Ascending aorta (tissue), 2 donors: ENCODE measurements at regions not wholly inside any gene's neighbourhood (a gene's known extent, or its start where the extent isn't known, plus 50 kb on each side); places are given as distances from the start of the nearest gene placed in this dataset.

Source experiments
- DNase-seq, 2 donors: peaks; one replicate each; pipeline ENCODE4 v3.0.0-alpha.2; 2019; ENCODE audit warnings: low spot score in 2 of 2
- H3K27ac ChIP-seq, 2 donors: fragments of 200-600 bp; sonication (generic); one replicate each; pipeline ENCODE4 v1.5.1; 2016 to 2017; ENCODE audit warnings: mild to moderate bottlenecking in 1 of 2
- H3K27me3 ChIP-seq: fragments of 200-600 bp; sonication (generic); one replicate; pipeline ENCODE4 v1.5.1; 2017
- H3K36me3 ChIP-seq, 2 donors: fragments of 200-600 bp; sonication (generic); one replicate each; pipeline ENCODE4 v1.5.1; 2016
- H3K4me1 ChIP-seq, 2 donors: fragments of 200-600 bp; sonication (generic); one replicate each; pipeline ENCODE4 v1.5.1; 2016 to 2017; ENCODE audit warnings: mild to moderate bottlenecking in 1 of 2
- H3K4me3 ChIP-seq, 2 donors: fragments of 200-600 bp; sonication (generic); one replicate each; pipeline ENCODE4 v1.5.1; 2016 to 2017; ENCODE audit warnings: mild to moderate bottlenecking in 1 of 2
- H3K9me3 ChIP-seq, 2 donors: fragments of 200-600 bp; sonication (generic); one replicate each; pipeline ENCODE4 v1.5.1; 2016
- intact Hi-C: fragments of 100-400 bp; cut with DNase I; formaldehyde crosslinking; loops from one replicate; pipeline ENCODE4 v1.15.1; 2023
- TF ChIP-seq, protein P1 (sequence below), 3 experiments: fragments of 200-600 bp in 2 of 3; fragments of 450-650 bp in 1 of 3; sonication (generic) in 2 of 3; IDR thresholded peaks; one replicate each; pipeline ENCODE4 v1.5.1; 2016 to 2019; ENCODE audit warnings: antibody characterized with exemption in 3 of 3, mild to moderate bottlenecking in 1 of 3, moderate library complexity in 1 of 3

DNA sequence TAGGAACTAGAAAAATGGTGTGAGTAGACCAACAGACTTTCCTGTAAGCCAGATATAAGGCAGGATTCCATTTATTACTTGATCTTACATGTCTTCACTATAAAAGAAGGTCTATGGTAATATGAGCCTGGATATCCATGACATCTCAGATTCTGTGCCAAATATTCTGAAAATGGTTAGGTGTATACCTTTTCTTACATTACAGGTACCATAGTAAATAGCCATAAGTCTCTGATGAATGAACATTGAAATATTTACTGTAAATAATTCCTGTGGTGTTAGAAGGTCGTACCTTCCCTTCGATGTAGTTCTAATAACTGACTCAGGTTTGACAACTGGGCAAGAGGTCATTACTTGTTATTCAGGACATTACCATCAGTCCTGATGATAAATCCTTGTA is 657.9 kb downstream of the BRINP3 start:
- H3K4me3 ChIP-seq: no peak overlapping the region
- TF ChIP-seq, protein P1, sequence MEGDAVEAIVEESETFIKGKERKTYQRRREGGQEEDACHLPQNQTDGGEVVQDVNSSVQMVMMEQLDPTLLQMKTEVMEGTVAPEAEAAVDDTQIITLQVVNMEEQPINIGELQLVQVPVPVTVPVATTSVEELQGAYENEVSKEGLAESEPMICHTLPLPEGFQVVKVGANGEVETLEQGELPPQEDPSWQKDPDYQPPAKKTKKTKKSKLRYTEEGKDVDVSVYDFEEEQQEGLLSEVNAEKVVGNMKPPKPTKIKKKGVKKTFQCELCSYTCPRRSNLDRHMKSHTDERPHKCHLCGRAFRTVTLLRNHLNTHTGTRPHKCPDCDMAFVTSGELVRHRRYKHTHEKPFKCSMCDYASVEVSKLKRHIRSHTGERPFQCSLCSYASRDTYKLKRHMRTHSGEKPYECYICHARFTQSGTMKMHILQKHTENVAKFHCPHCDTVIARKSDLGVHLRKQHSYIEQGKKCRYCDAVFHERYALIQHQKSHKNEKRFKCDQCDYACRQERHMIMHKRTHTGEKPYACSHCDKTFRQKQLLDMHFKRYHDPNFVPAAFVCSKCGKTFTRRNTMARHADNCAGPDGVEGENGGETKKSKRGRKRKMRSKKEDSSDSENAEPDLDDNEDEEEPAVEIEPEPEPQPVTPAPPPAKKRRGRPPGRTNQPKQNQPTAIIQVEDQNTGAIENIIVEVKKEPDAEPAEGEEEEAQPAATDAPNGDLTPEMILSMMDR (IDR thresholded peaks at IDR 0.05): no peak
- H3K36me3 ChIP-seq: no peaks in the 10 kb centered on the region
- no peak for DNase-seq
- no peaks in the 10 kb centered on the region for H3K4me1 ChIP-seq
- no peaks in the 10 kb centered on the region for H3K27me3 ChIP-seq
- H3K9me3 ChIP-seq: peaks cover 0 to 3% of the 10 kb centered on the region in 2 donors
- intact Hi-C loops: no loop called here
- H3K27ac ChIP-seq: no peak overlapping the region

DNA sequence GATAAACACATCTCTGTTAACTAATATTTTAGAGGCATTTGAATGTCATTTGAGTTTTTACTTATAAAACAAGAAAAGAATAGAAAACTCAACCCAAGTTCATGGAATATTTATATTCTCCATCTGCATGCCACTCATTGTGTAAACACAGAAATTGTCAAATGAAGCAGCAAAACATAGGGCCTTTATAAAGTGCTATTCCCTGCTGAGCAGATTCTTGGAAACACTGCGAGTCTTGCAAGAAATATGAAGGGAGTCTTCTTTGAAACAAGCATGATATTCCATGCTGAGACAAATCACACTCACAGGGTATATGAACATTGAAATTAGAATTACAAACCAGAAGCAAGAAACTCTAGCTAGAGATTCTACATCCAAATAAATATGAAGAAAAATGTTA is 655.8 kb downstream of the BRINP3 start:
- DNase-seq: no peak
- Histone ChIP-seq H3K9me3 (peaks cover 0 to 3% of the 10 kb centered on the region in 2 donors), H3K27me3 (no peaks in the 10 kb centered on the region), H3K4me1 (no peaks in the 10 kb centered on the region), H3K36me3 (no peaks in the 10 kb centered on the region), H3K27ac (no peak overlapping the region), H3K4me3 (no peak overlapping the region)
- intact Hi-C loops: no loop called here
- TF ChIP-seq, protein P1 (IDR thresholded peaks at IDR 0.05): no peak

DNA sequence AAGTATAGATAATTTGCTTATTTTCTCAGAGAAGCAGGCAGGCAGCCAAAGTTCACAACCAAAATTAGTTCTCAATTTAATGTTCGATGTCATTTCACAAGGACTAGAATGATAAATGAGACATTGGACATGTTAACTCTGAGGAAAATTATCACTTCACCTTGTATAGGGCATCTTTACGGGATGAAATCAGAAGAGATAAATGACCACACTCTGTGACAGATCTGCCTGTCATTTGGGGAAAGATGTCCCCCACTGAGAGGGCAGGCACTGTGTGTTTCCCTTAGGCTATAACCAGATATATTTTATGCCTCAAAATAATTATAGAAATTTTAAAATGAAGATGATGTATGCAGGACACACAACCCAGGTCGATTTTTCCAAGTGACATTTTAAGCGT is 642.9 kb downstream of the BRINP3 start:
- H3K4me1 ChIP-seq: no peaks in the 10 kb centered on the region
- no peaks in the 10 kb centered on the region for H3K27me3 ChIP-seq
- intact Hi-C loops: no loop called here
- H3K4me3 ChIP-seq: no peak overlapping the region
- H3K36me3 ChIP-seq: no peaks in the 10 kb centered on the region
- no peak for DNase-seq
- H3K27ac ChIP-seq: no peak overlapping the region
- no peaks in the 10 kb centered on the region for H3K9me3 ChIP-seq
- TF ChIP-seq, protein P1 (IDR thresholded peaks at IDR 0.05): no peak

DNA sequence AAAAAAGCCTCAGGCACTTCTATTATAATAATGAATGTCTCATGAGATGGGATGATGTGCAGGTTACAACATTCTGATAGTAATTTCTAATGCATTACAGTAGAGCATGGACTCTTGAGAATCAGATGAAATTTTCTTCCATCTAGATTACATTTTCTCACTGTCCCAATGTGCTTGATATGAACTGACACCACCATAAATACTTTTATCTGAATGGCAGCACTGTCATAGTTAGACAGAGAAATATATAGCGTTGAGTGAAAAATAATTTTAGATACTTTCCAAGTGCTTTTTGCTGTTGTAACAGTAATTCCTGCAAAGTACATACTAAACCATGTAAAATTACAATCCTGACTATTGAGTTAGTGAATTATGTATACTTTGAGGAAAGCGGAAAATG is 630.1 kb downstream of the BRINP3 start:
- intact Hi-C loops: no loop called here

DNA sequence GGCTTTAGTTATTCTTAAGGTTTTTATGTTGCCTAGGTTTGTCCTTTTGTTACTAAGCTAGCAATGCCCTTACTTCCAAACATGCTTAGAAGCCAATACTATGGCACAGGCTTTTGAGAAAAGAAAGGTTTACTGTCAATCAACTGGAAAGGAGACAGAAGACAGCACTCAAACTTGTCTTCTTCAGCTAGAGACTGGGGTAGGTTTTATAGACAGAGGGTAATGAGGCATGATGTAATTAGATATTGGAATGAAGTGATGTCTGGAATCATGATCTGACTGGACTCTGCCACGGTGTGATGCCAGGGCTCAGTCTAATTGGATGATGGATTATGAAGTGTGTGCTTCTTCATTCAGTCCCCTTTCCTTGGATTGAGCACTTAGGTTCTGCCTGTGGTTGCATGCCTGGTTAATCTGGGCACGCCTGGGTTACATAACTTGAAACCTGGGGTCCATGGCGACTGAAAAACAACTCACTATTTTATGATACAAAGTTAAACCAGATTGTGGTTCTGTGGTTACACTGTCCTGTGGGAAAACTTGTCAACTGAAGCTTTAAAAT is 625.8 kb downstream of the BRINP3 start:
- Histone ChIP-seq H3K4me3 (no peak overlapping the region), H3K27me3 (no peaks in the 10 kb centered on the region), H3K36me3 (no peaks in the 10 kb centered on the region), H3K27ac (no peak overlapping the region), H3K4me1 (no peaks in the 10 kb centered on the region), H3K9me3 (no peaks in the 10 kb centered on the region)
- TF ChIP-seq, protein P1 (IDR thresholded peaks at IDR 0.05): no peak
- intact Hi-C loops: no loop called here
- DNase-seq: no peak

More for the DNA sequence above, 630.1 kb downstream of the BRINP3 start:
- Histone ChIP-seq H3K9me3 (no peaks in the 10 kb centered on the region), H3K27me3 (no peaks in the 10 kb centered on the region), H3K4me3 (no peak overlapping the region), H3K4me1 (no peaks in the 10 kb centered on the region), H3K36me3 (no peaks in the 10 kb centered on the region), H3K27ac (no peak overlapping the region)
- TF ChIP-seq, protein P1 (IDR thresholded peaks at IDR 0.05): no peak
- no peak for DNase-seq
